ENCODE measurements at regions not wholly inside any gene's neighbourhood (a gene's known extent, or its start where the extent isn't known, plus 50 kb on each side); places are given as distances from the start of the nearest gene placed in this dataset.

- TF ChIP-seq TCF7L2 (IDR thresholded peaks at IDR 0.05; ENCODE audit: borderline replicate concordance, extremely low read depth, insufficient read depth, insufficient read length) (no peak), CEBPB (IDR thresholded peaks at IDR 0.05; ENCODE audit: low read depth) (no peak), EGR1 (IDR thresholded peaks at IDR 0.05; ENCODE audit: low read depth) (no peak)
Measured at GRCh38 chr3:162678941-162679340, 1182.3 kb downstream of the OTOL1 start (continued).

GRCh38 chr3:162684260-162684659 is 1187.7 kb downstream of the OTOL1 start:
- TF ChIP-seq YY1 (IDR thresholded peaks at IDR 0.05; ENCODE audit: extremely low read depth, insufficient replicate concordance, low read depth, low read length), result no peak
- no peak for TF ChIP-seq SRF (IDR thresholded peaks at IDR 0.05; ENCODE audit: low read depth)
- no peak for TF ChIP-seq ZNF274 (IDR thresholded peaks at IDR 0.05; ENCODE audit: low read depth, low read length)
- TF ChIP-seq, protein P1, sequence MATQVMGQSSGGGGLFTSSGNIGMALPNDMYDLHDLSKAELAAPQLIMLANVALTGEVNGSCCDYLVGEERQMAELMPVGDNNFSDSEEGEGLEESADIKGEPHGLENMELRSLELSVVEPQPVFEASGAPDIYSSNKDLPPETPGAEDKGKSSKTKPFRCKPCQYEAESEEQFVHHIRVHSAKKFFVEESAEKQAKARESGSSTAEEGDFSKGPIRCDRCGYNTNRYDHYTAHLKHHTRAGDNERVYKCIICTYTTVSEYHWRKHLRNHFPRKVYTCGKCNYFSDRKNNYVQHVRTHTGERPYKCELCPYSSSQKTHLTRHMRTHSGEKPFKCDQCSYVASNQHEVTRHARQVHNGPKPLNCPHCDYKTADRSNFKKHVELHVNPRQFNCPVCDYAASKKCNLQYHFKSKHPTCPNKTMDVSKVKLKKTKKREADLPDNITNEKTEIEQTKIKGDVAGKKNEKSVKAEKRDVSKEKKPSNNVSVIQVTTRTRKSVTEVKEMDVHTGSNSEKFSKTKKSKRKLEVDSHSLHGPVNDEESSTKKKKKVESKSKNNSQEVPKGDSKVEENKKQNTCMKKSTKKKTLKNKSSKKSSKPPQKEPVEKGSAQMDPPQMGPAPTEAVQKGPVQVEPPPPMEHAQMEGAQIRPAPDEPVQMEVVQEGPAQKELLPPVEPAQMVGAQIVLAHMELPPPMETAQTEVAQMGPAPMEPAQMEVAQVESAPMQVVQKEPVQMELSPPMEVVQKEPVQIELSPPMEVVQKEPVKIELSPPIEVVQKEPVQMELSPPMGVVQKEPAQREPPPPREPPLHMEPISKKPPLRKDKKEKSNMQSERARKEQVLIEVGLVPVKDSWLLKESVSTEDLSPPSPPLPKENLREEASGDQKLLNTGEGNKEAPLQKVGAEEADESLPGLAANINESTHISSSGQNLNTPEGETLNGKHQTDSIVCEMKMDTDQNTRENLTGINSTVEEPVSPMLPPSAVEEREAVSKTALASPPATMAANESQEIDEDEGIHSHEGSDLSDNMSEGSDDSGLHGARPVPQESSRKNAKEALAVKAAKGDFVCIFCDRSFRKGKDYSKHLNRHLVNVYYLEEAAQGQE (IDR thresholded peaks at IDR 0.05; ENCODE audit: low read depth), result no peak
- TF ChIP-seq FOSL1 (IDR thresholded peaks at IDR 0.05; ENCODE audit: low read depth), result no peak
- no peak for TF ChIP-seq EGR1 (IDR thresholded peaks at IDR 0.05; ENCODE audit: low read depth)
- no peak for TF ChIP-seq ATF3 (IDR thresholded peaks at IDR 0.05)
- no peak for TF ChIP-seq SP1 (IDR thresholded peaks at IDR 0.05; ENCODE audit: low read depth)
- CTCF ChIA-PET, result no interaction called here
- no peak overlapping the region for H3K4me2 ChIP-seq (ENCODE audit: low read length)
- H3K9ac ChIP-seq (ENCODE audit: low read length), result no peak overlapping the region
- H3K4me3 ChIP-seq (replicated peaks in 1 of 2; ENCODE audit: low read depth in 1 of 2, low read length in 2 of 2), result no peak overlapping the region
- H3K4me1 ChIP-seq (ENCODE audit: control insufficient read depth in 1 of 2, insufficient read depth in 2 of 2, low read length in 2 of 2), result no peaks in the 10 kb centered on the region
- ATAC-seq (no peak), DNase-seq (ENCODE audit: low read depth, low spot score) (no peak)
- intact Hi-C loops (cut with micrococcal nuclease), result no loop called here
- POLR2A ChIA-PET, result no interaction called here
- H2AFZ ChIP-seq (ENCODE audit: low read depth, low read length, poor library complexity, severe bottlenecking), result no peak overlapping the region
- no peaks in the 10 kb centered on the region for H4K20me1 ChIP-seq (ENCODE audit: insufficient read depth)
- H3K27ac ChIP-seq (ENCODE audit: low read depth, low read length), result no peak overlapping the region
- RAD21 ChIA-PET (ENCODE audit: low non-redundant PET in 1 of 2, low total read pairs in 2 of 2, uncharacterized antibody in 2 of 2, unreplicated experiment in 2 of 2), result no interaction called here
- no peaks in the 10 kb centered on the region for H3K9me3 ChIP-seq (ENCODE audit: control insufficient read depth in 1 of 2, insufficient read depth in 1 of 2, low read depth in 1 of 2, low read length in 2 of 2)
- no peaks in the 10 kb centered on the region for H3K79me2 ChIP-seq (ENCODE audit: insufficient read depth, low read length)
- no TSS peak for BruUV-seq (replicated peaks)
- no peaks in the 10 kb centered on the region for H3K9me2 ChIP-seq (ENCODE audit: insufficient read depth)
- H3K27me3 ChIP-seq (ENCODE audit: insufficient read depth, low read length), result no peaks in the 10 kb centered on the region
- H3K36me3 ChIP-seq (ENCODE audit: control insufficient read depth in 1 of 2, insufficient read depth in 2 of 2, low read length in 2 of 2), result no peaks in the 10 kb centered on the region

Data from HCT116 (cell line).